ENCODE measurements at regions not wholly inside any gene's neighbourhood (a gene's known extent, or its start where the extent isn't known, plus 50 kb on each side); places are given as distances from the start of the nearest gene placed in this dataset.

- no peak for TF ChIP-seq POLR2A (IDR thresholded peaks at IDR 0.05; ENCODE audit: low read depth, low read length)
- TF ChIP-seq, protein P1, sequence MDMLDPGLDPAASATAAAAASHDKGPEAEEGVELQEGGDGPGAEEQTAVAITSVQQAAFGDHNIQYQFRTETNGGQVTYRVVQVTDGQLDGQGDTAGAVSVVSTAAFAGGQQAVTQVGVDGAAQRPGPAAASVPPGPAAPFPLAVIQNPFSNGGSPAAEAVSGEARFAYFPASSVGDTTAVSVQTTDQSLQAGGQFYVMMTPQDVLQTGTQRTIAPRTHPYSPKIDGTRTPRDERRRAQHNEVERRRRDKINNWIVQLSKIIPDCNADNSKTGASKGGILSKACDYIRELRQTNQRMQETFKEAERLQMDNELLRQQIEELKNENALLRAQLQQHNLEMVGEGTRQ (IDR thresholded peaks at IDR 0.05; ENCODE audit: low read depth, low read length): no peak
- no peak for TF ChIP-seq FOS (IDR thresholded peaks at IDR 0.05; ENCODE audit: low read depth, low read length)
- TF ChIP-seq, protein P2, sequence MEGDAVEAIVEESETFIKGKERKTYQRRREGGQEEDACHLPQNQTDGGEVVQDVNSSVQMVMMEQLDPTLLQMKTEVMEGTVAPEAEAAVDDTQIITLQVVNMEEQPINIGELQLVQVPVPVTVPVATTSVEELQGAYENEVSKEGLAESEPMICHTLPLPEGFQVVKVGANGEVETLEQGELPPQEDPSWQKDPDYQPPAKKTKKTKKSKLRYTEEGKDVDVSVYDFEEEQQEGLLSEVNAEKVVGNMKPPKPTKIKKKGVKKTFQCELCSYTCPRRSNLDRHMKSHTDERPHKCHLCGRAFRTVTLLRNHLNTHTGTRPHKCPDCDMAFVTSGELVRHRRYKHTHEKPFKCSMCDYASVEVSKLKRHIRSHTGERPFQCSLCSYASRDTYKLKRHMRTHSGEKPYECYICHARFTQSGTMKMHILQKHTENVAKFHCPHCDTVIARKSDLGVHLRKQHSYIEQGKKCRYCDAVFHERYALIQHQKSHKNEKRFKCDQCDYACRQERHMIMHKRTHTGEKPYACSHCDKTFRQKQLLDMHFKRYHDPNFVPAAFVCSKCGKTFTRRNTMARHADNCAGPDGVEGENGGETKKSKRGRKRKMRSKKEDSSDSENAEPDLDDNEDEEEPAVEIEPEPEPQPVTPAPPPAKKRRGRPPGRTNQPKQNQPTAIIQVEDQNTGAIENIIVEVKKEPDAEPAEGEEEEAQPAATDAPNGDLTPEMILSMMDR (conservative IDR thresholded peaks at IDR 0.05; ENCODE audit: low read depth, low read length): no peak
- no peak for TF ChIP-seq MAZ (IDR thresholded peaks at IDR 0.05; ENCODE audit: borderline replicate concordance, low read depth, low read length)
- TF ChIP-seq RAD21 (IDR thresholded peaks at IDR 0.05; ENCODE audit: low read length): no peak
- TF ChIP-seq RFX5 (IDR thresholded peaks at IDR 0.05; ENCODE audit: low read depth, low read length): no peak
- no peak for TF ChIP-seq MXI1 (IDR thresholded peaks at IDR 0.05; ENCODE audit: borderline replicate concordance, low read depth, low read length)
- no peak for TF ChIP-seq MAFK (IDR thresholded peaks at IDR 0.05; ENCODE audit: low read depth, low read length)
- TF ChIP-seq CHD1 (IDR thresholded peaks at IDR 0.05; ENCODE audit: low read depth, low read length): no peak
- TF ChIP-seq CEBPB (IDR thresholded peaks at IDR 0.05; ENCODE audit: low read depth, low read length): no peak
- no peak for TF ChIP-seq ELK1 (IDR thresholded peaks at IDR 0.05; ENCODE audit: borderline replicate concordance, low read depth, low read length)
- no peak for TF ChIP-seq RCOR1 (IDR thresholded peaks at IDR 0.05; ENCODE audit: insufficient replicate concordance, low read length)
Observed at GRCh38 chr15:25619076-25619475, 180.3 kb upstream of the UBE3A start.

Measured in IMR-90 (cell line).